H9 (cell line): ENCODE measurements at regions not wholly inside any gene's neighbourhood (a gene's known extent, or its start where the extent isn't known, plus 50 kb on each side); places are given as distances from the start of the nearest gene placed in this dataset.

Experiments
- DNase-seq: peaks from one replicate; pipeline ENCODE4 v3.0.0-alpha.2; 2017
- H2AFZ ChIP-seq: one replicate; pipeline ENCODE4 v1.6.1; 2013; ENCODE audit warnings: mild to moderate bottlenecking, low read length, control low read depth, moderate library complexity
- H2AK5ac ChIP-seq: 2 replicates; pipeline ENCODE4 v1.6.1; 2013; ENCODE audit warnings: low read length, control low read depth, mixed read lengths; ENCODE audit not compliant: insufficient read length
- H2BK120ac ChIP-seq: one replicate; pipeline ENCODE4 v1.6.1; 2013; ENCODE audit warnings: low read depth, mild to moderate bottlenecking, low read length, control low read depth, inconsistent platforms; ENCODE audit not compliant: poor library complexity, severe bottlenecking
- H2BK12ac ChIP-seq: 2 replicates; pipeline ENCODE4 v1.6.1; 2013; ENCODE audit warnings: low read length, control low read depth, mixed read lengths, low read depth; ENCODE audit not compliant: insufficient read length
- H2BK15ac ChIP-seq: 2 replicates; pipeline ENCODE4 v1.6.1; 2013; ENCODE audit warnings: low read depth, low read length, control low read depth
- H2BK20ac ChIP-seq: one replicate; pipeline ENCODE4 v1.6.1; 2013; ENCODE audit warnings: low read depth, mild to moderate bottlenecking, low read length, control low read depth, inconsistent platforms; ENCODE audit not compliant: poor library complexity, severe bottlenecking
- H2BK5ac ChIP-seq: 2 replicates; pipeline ENCODE4 v1.6.1; 2013; ENCODE audit warnings: low read length, control low read depth, mixed read lengths; ENCODE audit not compliant: insufficient read length
- H3K14ac ChIP-seq: 2 replicates; pipeline ENCODE4 v1.6.1; 2013; ENCODE audit warnings: low read length, control low read depth; ENCODE audit not compliant: insufficient read depth
- H3K18ac ChIP-seq: 2 replicates; pipeline ENCODE4 v1.6.1; 2013; ENCODE audit warnings: low read depth, mild to moderate bottlenecking, mixed read lengths, low read length, control low read depth; ENCODE audit not compliant: insufficient read length
- H3K23ac ChIP-seq: 2 replicates; pipeline ENCODE4 v1.6.1; 2013; ENCODE audit warnings: low read length, control low read depth, mixed read lengths, low read depth; ENCODE audit not compliant: insufficient read length
- H3K23me2 ChIP-seq: 2 replicates; pipeline ENCODE4 v1.6.1; 2013; ENCODE audit warnings: low read depth, mild to moderate bottlenecking, mixed read lengths, low read length, control low read depth; ENCODE audit not compliant: insufficient read length, poor library complexity, severe bottlenecking
- H3K27ac ChIP-seq: 2 replicates; pipeline ENCODE4 v1.5.1; 2013; ENCODE audit warnings: low read length, control low read depth, mixed read lengths, low read depth; ENCODE audit not compliant: insufficient read length
- H3K27me3 ChIP-seq: 2 replicates; pipeline ENCODE4 v1.6.1; 2013; ENCODE audit warnings: low read length, control low read depth, inconsistent platforms; ENCODE audit not compliant: insufficient read depth
- H3K4ac ChIP-seq: 2 replicates; pipeline ENCODE4 v1.6.1; 2013; ENCODE audit warnings: low read depth, mild to moderate bottlenecking, control low read depth, inconsistent platforms, low read length, moderate library complexity
- H3K4me1 ChIP-seq: 2 replicates; pipeline ENCODE4 v1.6.1; 2013; ENCODE audit warnings: low read length, control low read depth, inconsistent platforms; ENCODE audit not compliant: insufficient read depth
- H3K4me2 ChIP-seq: 2 replicates; pipeline ENCODE4 v1.6.1; 2013; ENCODE audit warnings: low read length, control low read depth, mixed read lengths; ENCODE audit not compliant: insufficient read length, insufficient read depth
- H3K56ac ChIP-seq: 2 replicates; pipeline ENCODE4 v1.6.1; 2013; ENCODE audit warnings: low read depth, mild to moderate bottlenecking, mixed read lengths, low read length, control low read depth; ENCODE audit not compliant: insufficient read length
- H3K79me1 ChIP-seq: 2 replicates; pipeline ENCODE4 v1.6.1; 2013; ENCODE audit warnings: low read depth, mild to moderate bottlenecking, moderate library complexity, low read length, control low read depth, inconsistent platforms; ENCODE audit not compliant: insufficient read depth, poor library complexity, severe bottlenecking
- H3K79me2 ChIP-seq: 2 replicates; pipeline ENCODE4 v1.6.1; 2013; ENCODE audit warnings: low read length, control low read depth, inconsistent platforms; ENCODE audit not compliant: insufficient read depth
- H3K9ac ChIP-seq: 2 replicates; pipeline ENCODE4 v1.6.1; 2013; ENCODE audit warnings: low read length, control low read depth, mixed read lengths; ENCODE audit not compliant: insufficient read length; ENCODE audit errors: extremely low read depth
- H3K9me3 ChIP-seq: one replicate; pipeline ENCODE4 v1.6.1; 2013; ENCODE audit warnings: low read depth, low read length, inconsistent platforms; ENCODE audit not compliant: control insufficient read depth
- H3T11ph ChIP-seq: one replicate; pipeline ENCODE4 v1.6.1; 2013; ENCODE audit warnings: mild to moderate bottlenecking, low read length, control low read depth, inconsistent platforms
- H4K20me1 ChIP-seq: one replicate; pipeline ENCODE4 v1.6.1; 2013; ENCODE audit not compliant: control insufficient read depth, insufficient read length, insufficient read depth
- H4K5ac ChIP-seq: 2 replicates; pipeline ENCODE4 v1.6.1; 2013; ENCODE audit warnings: low read depth, mild to moderate bottlenecking, mixed read lengths, low read length, control low read depth; ENCODE audit not compliant: insufficient read length
- H4K8ac ChIP-seq: replicated peaks from 2 replicates; pipeline ENCODE4 v1.6.1; 2013; ENCODE audit warnings: low read length, control low read depth, mixed read lengths, low read depth; ENCODE audit not compliant: insufficient read length
- H4K91ac ChIP-seq: 2 replicates; pipeline ENCODE4 v1.6.1; 2013; ENCODE audit warnings: low read depth, mild to moderate bottlenecking, moderate library complexity, mixed read lengths, low read length, control low read depth; ENCODE audit not compliant: insufficient read length
- H3K27ac Mint-ChIP-seq, 3 experiments: 2 replicates in 2 of 3; 3 replicates in 1 of 3; pipeline ENCODE4 v1.8.0; 2020 to 2021; ENCODE audit warnings: mixed read lengths in 3 of 3, mild to moderate bottlenecking in 1 of 3, moderate library complexity in 1 of 3
- H3K27me3 Mint-ChIP-seq: 2 replicates; pipeline ENCODE4 v1.8.0; 2021; ENCODE audit warnings: low read depth, mild to moderate bottlenecking, moderate library complexity, mixed read lengths
- H3K36me3 Mint-ChIP-seq, 3 experiments: 2 replicates in 2 of 3; 3 replicates in 1 of 3; pipeline ENCODE4 v1.8.0; 2020 to 2021; ENCODE audit warnings: low read depth in 3 of 3, mixed read lengths in 3 of 3; ENCODE audit not compliant: insufficient read depth in 1 of 3
- H3K4me1 Mint-ChIP-seq, 2 experiments: 2 replicates each; pipeline ENCODE4 v1.8.0; 2020; ENCODE audit warnings: mixed read lengths in 2 of 2
- H3K4me3 Mint-ChIP-seq, 2 experiments: 2 replicates in 1 of 2; 3 replicates in 1 of 2; pipeline ENCODE4 v1.8.0; 2020 to 2021; ENCODE audit warnings: mild to moderate bottlenecking in 2 of 2, mixed read lengths in 2 of 2, moderate library complexity in 1 of 2
- H3K9me3 Mint-ChIP-seq, 2 experiments: 2 replicates in 1 of 2; 3 replicates in 1 of 2; pipeline ENCODE4 v1.8.0; 2020; ENCODE audit warnings: mild to moderate bottlenecking in 2 of 2, mixed read lengths in 2 of 2, moderate library complexity in 1 of 2
- WGBS: extraction: QIAGEN DNeasy Blood & Tissue Kit; methylation state at CpG from one replicate; pipeline ENCODE4 v1.1.7; 2013; ENCODE audit warnings: missing lambda C conversion rate, low lambda C conversion rate, mixed read lengths; ENCODE audit not compliant: insufficient read length; ENCODE audit errors: extremely low coverage; 5-methylcytosine and 5-hydroxymethylcytosine counted together
- TF ChIP-seq, protein P1 (sequence below): fragments of 200-600 bp; sonication (generic); conservative IDR thresholded peaks from 3 replicates; pipeline ENCODE4 v1.8.0; 2021; ENCODE audit warnings: antibody characterized with exemption, mild to moderate bottlenecking

DNA sequence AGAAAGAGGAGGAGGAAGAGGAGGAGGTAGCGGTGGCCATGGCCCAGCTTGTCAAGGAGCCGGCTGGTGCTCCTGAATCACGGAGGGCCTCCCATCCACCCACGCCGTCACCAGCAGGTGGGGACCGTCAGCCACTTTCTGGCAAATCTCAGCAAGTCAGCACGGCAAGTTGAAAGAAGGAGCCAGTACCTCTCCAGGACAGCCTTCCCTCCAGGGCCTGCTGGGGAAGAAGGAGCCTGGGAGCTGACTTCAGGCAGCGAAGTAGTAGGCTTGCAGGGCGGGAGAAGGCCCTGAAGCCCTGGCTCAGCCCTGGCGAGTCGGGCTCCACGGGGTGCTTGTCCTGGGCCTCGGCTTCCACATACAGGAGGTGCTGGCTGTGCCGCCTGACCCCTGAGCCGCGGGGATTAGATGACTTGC lies 99.2 kb upstream of the TRPM1 start:
- H3K4me1 ChIP-seq: no peaks in the 10 kb centered on the region
- no peak overlapping the region for H3K4ac ChIP-seq
- H3K4me3 Mint-ChIP-seq: no peak overlapping the region
- H2BK120ac ChIP-seq: no peak overlapping the region
- no peak overlapping the region for H2BK12ac ChIP-seq
- H4K20me1 ChIP-seq: no peaks in the 10 kb centered on the region
- no peaks in the 10 kb centered on the region for H3K79me2 ChIP-seq
- H3K9me3 Mint-ChIP-seq: no peaks in the 10 kb centered on the region
- no peak overlapping the region for H3K56ac ChIP-seq
- no peaks in the 10 kb centered on the region for H3K36me3 Mint-ChIP-seq
- H3K9ac ChIP-seq: no peak overlapping the region
- H2BK5ac ChIP-seq: no peak overlapping the region
- H3K79me1 ChIP-seq: no peaks in the 10 kb centered on the region
- H3K23ac ChIP-seq: no peak overlapping the region
- H3K27me3 ChIP-seq: no peaks in the 10 kb centered on the region
- TF ChIP-seq, protein P1, sequence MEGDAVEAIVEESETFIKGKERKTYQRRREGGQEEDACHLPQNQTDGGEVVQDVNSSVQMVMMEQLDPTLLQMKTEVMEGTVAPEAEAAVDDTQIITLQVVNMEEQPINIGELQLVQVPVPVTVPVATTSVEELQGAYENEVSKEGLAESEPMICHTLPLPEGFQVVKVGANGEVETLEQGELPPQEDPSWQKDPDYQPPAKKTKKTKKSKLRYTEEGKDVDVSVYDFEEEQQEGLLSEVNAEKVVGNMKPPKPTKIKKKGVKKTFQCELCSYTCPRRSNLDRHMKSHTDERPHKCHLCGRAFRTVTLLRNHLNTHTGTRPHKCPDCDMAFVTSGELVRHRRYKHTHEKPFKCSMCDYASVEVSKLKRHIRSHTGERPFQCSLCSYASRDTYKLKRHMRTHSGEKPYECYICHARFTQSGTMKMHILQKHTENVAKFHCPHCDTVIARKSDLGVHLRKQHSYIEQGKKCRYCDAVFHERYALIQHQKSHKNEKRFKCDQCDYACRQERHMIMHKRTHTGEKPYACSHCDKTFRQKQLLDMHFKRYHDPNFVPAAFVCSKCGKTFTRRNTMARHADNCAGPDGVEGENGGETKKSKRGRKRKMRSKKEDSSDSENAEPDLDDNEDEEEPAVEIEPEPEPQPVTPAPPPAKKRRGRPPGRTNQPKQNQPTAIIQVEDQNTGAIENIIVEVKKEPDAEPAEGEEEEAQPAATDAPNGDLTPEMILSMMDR: peak; percentile 67
- no peak overlapping the region for H3T11ph ChIP-seq
- H3K4me2 ChIP-seq: no peak overlapping the region
- H4K5ac ChIP-seq: no peak overlapping the region
- no peak overlapping the region for H2AK5ac ChIP-seq
- H3K4me1 Mint-ChIP-seq: peaks cover 10 to 12% of the 10 kb centered on the region in 2 experiments
- H3K23me2 ChIP-seq: no peaks in the 10 kb centered on the region
- H3K27me3 Mint-ChIP-seq: peaks cover 1% of the 10 kb centered on the region
- H3K18ac ChIP-seq: no peak overlapping the region
- whole genome bisulfite sequencing: no CpG with 5 or more reads among the region's 16 CpGs
- H4K91ac ChIP-seq: no peak overlapping the region
- H3K27ac Mint-ChIP-seq: no peak overlapping the region; a peak in 1 of 7 replicates
- 0 out of 2 replicates have a peak overlapping the region, but pooled peaks have one; percentile 31 for H3K14ac ChIP-seq
- H4K8ac ChIP-seq: no peak overlapping the region
- H2BK15ac ChIP-seq: no peak overlapping the region
- H3K9me3 ChIP-seq: no peaks in the 10 kb centered on the region
- H3K27ac ChIP-seq: no peak overlapping the region
- DNase-seq: peak; percentile 86
- H2BK20ac ChIP-seq: no peak overlapping the region
- no peak overlapping the region for H2AFZ ChIP-seq
